D721Med (cell line): ENCODE measurements at regions not wholly inside any gene's neighbourhood (a gene's known extent, or its start where the extent isn't known, plus 50 kb on each side); places are given as distances from the start of the nearest gene placed in this dataset.

Experiments used
- DNase-seq: peaks from one replicate; pipeline ENCODE4 v3.0.0; 2011; ENCODE audit warnings: low spot score; ENCODE audit not compliant: insufficient read length
- FAIRE-seq: peaks from 2 replicates; lab custom pipeline; 2011; peaks lifted over from hg19 to GRCh38; lab: Jason Lieb, UNC
- TF ChIP-seq, protein P1 (sequence below): IDR thresholded peaks from 2 replicates; pipeline ENCODE4 v1.5.1; 2012; ENCODE audit warnings: mild to moderate bottlenecking, control low read depth; ENCODE audit not compliant: insufficient read depth; ENCODE audit errors: missing control alignments

GRCh38 chr21:19239696-19240095 is 836.1 kb upstream of the TMPRSS15 start:
- no peak for FAIRE-seq
- TF ChIP-seq, protein P1, sequence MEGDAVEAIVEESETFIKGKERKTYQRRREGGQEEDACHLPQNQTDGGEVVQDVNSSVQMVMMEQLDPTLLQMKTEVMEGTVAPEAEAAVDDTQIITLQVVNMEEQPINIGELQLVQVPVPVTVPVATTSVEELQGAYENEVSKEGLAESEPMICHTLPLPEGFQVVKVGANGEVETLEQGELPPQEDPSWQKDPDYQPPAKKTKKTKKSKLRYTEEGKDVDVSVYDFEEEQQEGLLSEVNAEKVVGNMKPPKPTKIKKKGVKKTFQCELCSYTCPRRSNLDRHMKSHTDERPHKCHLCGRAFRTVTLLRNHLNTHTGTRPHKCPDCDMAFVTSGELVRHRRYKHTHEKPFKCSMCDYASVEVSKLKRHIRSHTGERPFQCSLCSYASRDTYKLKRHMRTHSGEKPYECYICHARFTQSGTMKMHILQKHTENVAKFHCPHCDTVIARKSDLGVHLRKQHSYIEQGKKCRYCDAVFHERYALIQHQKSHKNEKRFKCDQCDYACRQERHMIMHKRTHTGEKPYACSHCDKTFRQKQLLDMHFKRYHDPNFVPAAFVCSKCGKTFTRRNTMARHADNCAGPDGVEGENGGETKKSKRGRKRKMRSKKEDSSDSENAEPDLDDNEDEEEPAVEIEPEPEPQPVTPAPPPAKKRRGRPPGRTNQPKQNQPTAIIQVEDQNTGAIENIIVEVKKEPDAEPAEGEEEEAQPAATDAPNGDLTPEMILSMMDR: no peak
- no peak for DNase-seq

DNA sequence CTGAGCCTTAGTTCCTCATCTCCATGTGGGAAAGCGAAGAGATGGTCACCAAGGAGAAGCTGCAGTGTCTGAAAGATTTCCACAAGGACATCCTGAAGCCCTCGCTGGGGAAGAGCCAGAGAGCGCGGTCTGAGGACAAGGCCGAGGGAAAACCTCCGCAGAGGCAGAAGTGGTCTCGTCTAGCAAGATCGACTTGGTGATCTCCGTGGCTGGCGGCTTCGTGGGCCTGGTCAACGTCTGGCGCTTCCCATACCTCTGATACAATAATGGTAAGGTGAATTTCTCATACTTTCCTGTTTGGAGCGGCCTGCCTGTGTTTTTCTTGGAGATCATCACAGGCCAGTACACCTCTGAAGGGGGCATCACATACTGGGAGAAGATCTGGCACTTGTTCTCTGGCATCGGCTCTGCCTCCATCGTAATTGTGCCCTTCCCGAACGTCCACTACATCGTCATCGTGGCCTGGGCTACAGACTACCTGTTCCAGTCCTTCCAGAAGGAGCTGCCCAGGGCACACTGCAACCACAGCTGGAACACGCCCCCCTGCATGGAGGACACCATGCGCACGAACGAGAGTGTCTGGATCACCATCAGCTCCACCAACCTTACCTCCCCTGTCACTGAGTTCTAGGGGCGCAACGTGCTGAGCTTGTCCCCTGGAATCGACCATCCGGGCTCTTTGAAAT is 841.1 kb upstream of the TMPRSS15 start:
- FAIRE-seq (no peak), DNase-seq (no peak)
- TF ChIP-seq, protein P1: no peak

GRCh38 chr21:19245188-19245580 is 841.6 kb upstream of the TMPRSS15 start:
- TF ChIP-seq, protein P1: no peak
- FAIRE-seq: no peak
- no peak for DNase-seq

GRCh38 chr21:19246018-19246417 is 842.4 kb upstream of the TMPRSS15 start:
- DNase-seq: no peak
- TF ChIP-seq, protein P1: no peak
- FAIRE-seq: no peak

DNA sequence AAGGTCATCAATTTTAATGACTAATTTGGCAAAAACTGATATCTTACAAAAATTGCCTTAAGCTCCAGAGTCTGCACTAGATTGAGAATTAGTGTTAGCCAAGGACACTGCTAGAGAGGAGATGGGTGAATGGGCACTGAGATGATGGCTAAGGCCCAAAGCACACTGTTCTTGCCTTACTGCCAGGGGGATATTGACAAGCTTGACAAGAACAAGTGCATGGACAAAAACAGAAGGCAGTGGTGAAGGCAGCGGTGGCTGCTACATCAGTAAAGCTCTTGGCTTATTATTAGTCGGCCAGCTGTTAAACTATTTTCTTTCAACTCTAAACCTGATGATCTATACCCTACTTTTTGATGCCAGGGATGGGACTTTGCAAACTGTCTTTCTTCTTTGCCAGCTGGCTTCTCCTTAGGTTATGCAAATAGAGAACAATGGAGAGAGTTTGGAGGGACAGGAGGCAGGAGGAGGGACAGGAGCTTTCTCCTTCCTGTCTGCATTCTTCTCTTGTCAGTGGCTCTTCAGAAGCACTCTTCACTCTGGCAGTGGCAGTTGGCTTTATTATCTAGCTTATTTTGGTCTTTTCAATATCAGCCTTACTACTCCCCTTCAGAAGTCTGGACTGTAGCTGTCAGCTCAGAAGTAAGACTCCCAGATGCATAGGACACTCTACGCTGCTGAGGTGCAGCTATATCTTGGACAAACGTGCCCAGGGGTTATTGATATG is 853.5 kb upstream of the TMPRSS15 start:
- TF ChIP-seq, protein P1: no peak
- DNase-seq: no peak
- FAIRE-seq: no peak

DNA sequence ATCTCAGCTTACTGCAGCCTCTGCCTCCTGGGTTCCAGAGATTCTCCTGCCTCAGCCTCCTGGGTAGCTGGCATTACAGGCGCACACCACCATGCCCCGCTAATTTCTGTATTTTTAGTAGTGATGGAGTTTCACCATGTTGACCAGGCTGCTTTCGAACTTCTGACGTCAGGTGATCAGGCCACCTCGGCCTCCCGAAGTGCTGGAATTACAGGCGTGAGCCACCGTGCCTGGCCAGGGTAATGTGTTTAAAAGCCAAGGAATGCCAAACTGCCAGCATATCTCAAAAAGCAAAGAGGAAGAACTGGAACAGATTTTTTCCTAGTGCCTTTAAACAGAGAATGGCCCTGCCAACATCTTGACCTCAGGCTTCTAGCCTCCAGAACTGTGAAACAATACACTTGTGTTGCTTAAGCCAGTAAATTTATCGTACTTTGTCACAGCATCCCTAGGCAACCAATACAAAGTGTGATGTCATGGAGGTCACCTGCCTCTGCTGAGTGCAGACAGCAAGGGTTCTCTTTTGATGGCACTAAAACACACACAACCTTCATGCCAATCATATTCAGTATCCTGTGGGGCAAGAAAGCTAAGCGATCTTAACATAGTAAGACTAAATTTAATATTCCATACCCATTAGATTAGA is 858.3 kb upstream of the TMPRSS15 start:
- DNase-seq (no peak), FAIRE-seq (no peak)
- TF ChIP-seq, protein P1: no peak
